VCaP (cell line): ENCODE measurements at regions not wholly inside any gene's neighbourhood (a gene's known extent, or its start where the extent isn't known, plus 50 kb on each side); places are given as distances from the start of the nearest gene placed in this dataset.

Experiments
- H3K27ac ChIP-seq: fragments of 450-650 bp; 2 replicates; pipeline ENCODE4 v1.5.1; 2017
- CTCF ChIP-seq: fragments of 450-650 bp; conservative IDR thresholded peaks from 2 replicates; pipeline ENCODE4 v1.5.1; 2017; ENCODE audit warnings: mild to moderate bottlenecking, moderate library complexity

DNA sequence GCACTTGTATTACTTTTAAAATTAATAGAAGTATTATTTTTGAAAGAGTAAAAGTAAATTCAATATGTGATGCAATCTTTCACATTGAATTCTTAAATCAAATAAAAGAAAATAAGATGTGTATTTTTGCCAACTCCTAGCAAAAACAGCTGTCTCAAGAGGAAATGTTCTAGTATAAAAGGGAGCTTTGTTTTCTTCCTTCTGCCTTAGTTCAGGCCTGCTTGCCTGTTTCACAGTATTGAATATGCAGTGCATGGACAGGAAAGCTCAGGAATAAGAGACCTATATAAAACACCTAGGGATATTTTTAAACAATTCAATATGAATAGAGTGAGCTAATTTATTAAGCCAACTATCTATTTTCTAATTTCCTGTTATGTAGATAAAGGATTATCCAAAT is 294.8 kb upstream of the G2E3 start:
- no peak for TF ChIP-seq CTCF

GRCh38 chr14:30266290-30266689 is 292.7 kb upstream of the G2E3 start:
- no peak overlapping the region for H3K27ac ChIP-seq
- TF ChIP-seq CTCF = no peak

More for the DNA sequence above, 294.8 kb upstream of the G2E3 start:
- H3K27ac ChIP-seq = no peak overlapping the region

GRCh38 chr14:30267141-30267540 is 291.8 kb upstream of the G2E3 start:
- no peak for TF ChIP-seq CTCF
- no peak overlapping the region for H3K27ac ChIP-seq

- H3K27ac ChIP-seq = no peak overlapping the region
- TF ChIP-seq CTCF = peak; percentile 95
Observed at GRCh38 chr14:30270200-30271161, 288.5 kb upstream of the G2E3 start.

DNA sequence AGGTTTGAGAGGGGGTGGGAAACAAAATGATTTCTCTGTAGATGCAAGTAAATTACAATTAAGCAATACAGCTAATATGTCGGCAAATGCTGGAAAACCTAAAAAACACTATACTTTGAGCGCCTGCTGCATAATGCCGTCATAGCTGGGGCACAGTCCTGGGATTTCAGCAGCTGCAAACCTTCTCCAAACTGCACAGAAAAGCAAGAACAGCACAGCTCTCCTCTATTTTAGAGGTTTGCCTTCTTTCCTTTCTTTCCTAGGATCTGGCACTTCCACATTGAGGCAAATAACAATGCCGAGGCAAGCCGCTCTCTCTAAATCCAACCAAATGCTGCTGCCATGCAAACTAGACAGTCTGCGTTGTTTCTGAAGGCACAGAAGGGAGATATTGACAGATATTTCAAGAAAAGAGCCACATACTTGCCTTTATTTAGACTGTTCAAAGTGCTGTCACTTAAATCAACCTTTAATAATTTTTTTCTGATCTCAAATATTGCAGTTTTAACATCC is 287.1 kb upstream of the G2E3 start:
- TF ChIP-seq CTCF = no peak
- H3K27ac ChIP-seq = no peak overlapping the region

DNA sequence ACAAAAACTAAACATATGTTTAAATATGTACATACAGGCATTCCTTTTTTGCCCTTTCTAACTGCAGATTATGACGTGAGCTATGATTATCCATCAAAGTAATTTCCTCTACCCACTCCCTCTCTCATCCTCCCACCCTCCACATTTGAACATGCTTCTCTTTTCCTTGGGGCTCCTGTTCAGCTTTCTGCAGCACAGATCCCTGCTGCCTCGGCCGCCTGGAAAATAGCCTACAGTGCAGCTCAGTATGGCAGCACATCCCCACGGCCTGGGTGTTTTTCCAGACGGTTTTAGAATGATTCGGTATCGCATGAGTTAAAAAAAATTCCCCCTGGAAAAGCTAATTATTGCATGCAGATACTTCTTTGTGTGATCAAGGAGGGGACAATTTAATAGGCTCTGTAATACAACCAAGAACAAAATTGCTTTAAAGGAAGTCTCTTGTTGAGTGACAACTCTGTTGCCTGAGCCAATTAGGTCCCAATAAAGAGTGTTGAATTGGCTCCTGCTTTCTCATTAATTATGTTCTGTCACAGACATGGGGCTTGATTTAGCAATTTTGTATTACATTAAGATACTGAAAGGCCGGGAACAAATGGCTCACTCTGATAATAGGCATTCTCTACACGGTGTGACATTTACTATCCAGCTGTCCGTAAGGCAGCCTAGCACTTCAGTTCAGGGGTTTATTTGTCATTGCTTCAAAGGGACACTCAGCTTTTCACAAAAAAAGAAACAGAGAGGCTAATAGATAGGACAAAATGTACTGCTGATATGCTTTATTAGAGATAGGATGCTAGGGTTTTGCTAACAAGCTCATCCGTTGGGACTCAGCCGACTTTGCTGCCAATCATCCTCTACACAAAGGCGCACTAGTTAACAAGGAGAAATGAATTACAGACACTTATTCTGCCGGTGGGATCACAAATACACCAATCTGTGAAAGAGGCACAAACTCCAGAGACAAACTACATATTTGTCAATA is 285.8 kb upstream of the G2E3 start:
- no peak for TF ChIP-seq CTCF

GRCh38 chr14:30275604-30276003 is 283.4 kb upstream of the G2E3 start:
- no peak overlapping the region for H3K27ac ChIP-seq
- no peak for TF ChIP-seq CTCF

More for the DNA sequence above, 285.8 kb upstream of the G2E3 start:
- no peak overlapping the region for H3K27ac ChIP-seq
